HEK293 (cell line): ENCODE measurements at regions not wholly inside any gene's neighbourhood (a gene's known extent, or its start where the extent isn't known, plus 50 kb on each side); places are given as distances from the start of the nearest gene placed in this dataset.

Experiments
- CTCF ChIA-PET: fragments of 350-600 bp; formaldehyde crosslinking; extraction: SDS; loops from one replicate; lab custom pipeline; 2021; ENCODE audit warnings: antibody characterized with exemption; lab: Yijun Ruan, JAX
- POLR2A ChIA-PET: fragments of 300-600 bp; formaldehyde crosslinking; extraction: SDS; loops from one replicate; lab custom pipeline; 2020; ENCODE audit warnings: antibody characterized with exemption, inconsistent platforms; lab: Yijun Ruan, JAX
- H3K27ac ChIP-seq: fragments of 200-500 bp; sonication (Bioruptor generic); 2 replicates; pipeline ENCODE4 v1.5.1; 2014; ENCODE audit warnings: low read depth, low read length, control low read depth, inconsistent platforms; ENCODE audit errors: extremely low read depth
- H3K36me3 ChIP-seq, 2 experiments: fragments of 200-500 bp in 1 of 2; sonication (Bioruptor generic) in 1 of 2; 1 replicate in 1 of 2; 2 replicates in 1 of 2; pipeline ENCODE4 v1.5.1; 2014 to 2017; ENCODE audit warnings: inconsistent platforms in 2 of 2, low read length in 2 of 2; ENCODE audit not compliant: control insufficient read depth in 2 of 2, insufficient read depth in 1 of 2
- H3K4me1 ChIP-seq: fragments of 200-500 bp; sonication (Bioruptor generic); 2 replicates; pipeline ENCODE4 v1.5.1; 2014; ENCODE audit warnings: mild to moderate bottlenecking, low read length, inconsistent platforms; ENCODE audit not compliant: control insufficient read depth, insufficient read depth
- H3K4me3 ChIP-seq: 2 replicates; pipeline ENCODE4 v1.5.1; 2011; ENCODE audit warnings: low read depth, mild to moderate bottlenecking, control low read depth, low read length, moderate library complexity
- H3K9me3 ChIP-seq: fragments of 200-500 bp; sonication (Bioruptor generic); 2 replicates; pipeline ENCODE4 v1.5.1; 2014; ENCODE audit warnings: low read depth, low read length, inconsistent platforms; ENCODE audit not compliant: control insufficient read depth, insufficient read depth
- EGR2 ChIP-seq: fragments of 450-650 bp; formaldehyde crosslinking; IDR thresholded peaks from 2 replicates; pipeline ENCODE4 v1.5.1; 2016; ENCODE audit warnings: low read depth, missing biosample characterization, missing genetic modification characterization
- FEZF1 ChIP-seq: fragments of 450-650 bp; formaldehyde crosslinking; IDR thresholded peaks from 2 replicates; pipeline ENCODE4 v1.5.1; 2016; ENCODE audit warnings: missing biosample characterization, missing genetic modification characterization
- GFI1B ChIP-seq: fragments of 450-650 bp; formaldehyde crosslinking; IDR thresholded peaks from 2 replicates; pipeline ENCODE4 v1.5.1; 2016; ENCODE audit warnings: missing biosample characterization, missing genetic modification characterization
- IKZF3 ChIP-seq: fragments of 450-650 bp; IDR thresholded peaks from 2 replicates; pipeline ENCODE4 v1.5.0; 2018; ENCODE audit warnings: missing biosample characterization, mild to moderate bottlenecking, missing genetic modification characterization, moderate library complexity
- REST ChIP-seq: fragments of 450-650 bp; formaldehyde crosslinking; IDR thresholded peaks from 2 replicates; pipeline ENCODE4 v1.5.1; 2016; ENCODE audit warnings: missing biosample characterization, missing genetic modification characterization
- ZBTB26 ChIP-seq: fragments of 450-650 bp; formaldehyde crosslinking; optimal IDR thresholded peaks from 2 replicates; pipeline ENCODE3; 2016; ENCODE audit warnings: missing biosample characterization, mild to moderate bottlenecking, missing genetic modification characterization
- ZBTB49 ChIP-seq: fragments of 450-650 bp; formaldehyde crosslinking; IDR thresholded peaks from 2 replicates; pipeline ENCODE4 v1.5.1; 2016; ENCODE audit warnings: missing biosample characterization, missing genetic modification characterization, low read depth
- ZBTB7A ChIP-seq: fragments of 450-650 bp; formaldehyde crosslinking; IDR thresholded peaks from 2 replicates; pipeline ENCODE4 v1.5.1; 2016; ENCODE audit warnings: low read depth, missing biosample characterization, missing genetic modification characterization
- ZNF174 ChIP-seq: fragments of 450-650 bp; formaldehyde crosslinking; IDR thresholded peaks from 2 replicates; pipeline ENCODE4 v1.5.0; 2017; ENCODE audit warnings: missing biosample characterization, mild to moderate bottlenecking, missing genetic modification characterization
- ZNF223 ChIP-seq: fragments of 450-650 bp; formaldehyde crosslinking; IDR thresholded peaks from 2 replicates; pipeline ENCODE4 v1.5.1; 2016; ENCODE audit warnings: missing biosample characterization, missing genetic modification characterization
- ZNF366 ChIP-seq: fragments of 450-650 bp; formaldehyde crosslinking; conservative IDR thresholded peaks from 2 replicates; pipeline ENCODE4 v1.5.1; 2016; ENCODE audit warnings: missing biosample characterization, missing genetic modification characterization
- ZNF473 ChIP-seq: fragments of 450-650 bp; formaldehyde crosslinking; IDR thresholded peaks from 2 replicates; pipeline ENCODE4 v1.5.1; 2017; ENCODE audit warnings: missing biosample characterization, missing genetic modification characterization
- ZNF621 ChIP-seq: fragments of 450-650 bp; formaldehyde crosslinking; IDR thresholded peaks from 2 replicates; pipeline ENCODE4 v1.5.1; 2017; ENCODE audit warnings: missing biosample characterization, missing genetic modification characterization
- ZNF639 ChIP-seq: fragments of 450-650 bp; formaldehyde crosslinking; IDR thresholded peaks from 2 replicates; pipeline ENCODE4 v1.5.1; 2016; ENCODE audit warnings: missing biosample characterization, missing genetic modification characterization
- ZNF843 ChIP-seq: fragments of 450-650 bp; formaldehyde crosslinking; IDR thresholded peaks from 2 replicates; pipeline ENCODE4 v1.5.1; 2016; ENCODE audit warnings: missing biosample characterization, missing genetic modification characterization

GRCh38 chr17:56074361-56074890 is 78.8 kb upstream of the ANKFN1 start:
- ChIA-PET CTCF (no interaction called here), POLR2A (no interaction called here)
- H3K4me1 ChIP-seq, result no peaks in the 10 kb centered on the region
- no peak overlapping the region for H3K4me3 ChIP-seq
- H3K9me3 ChIP-seq, result peaks cover 2% of the 10 kb centered on the region
- no peaks in the 10 kb centered on the region for H3K36me3 ChIP-seq
- H3K27ac ChIP-seq, result no peak overlapping the region
- TF ChIP-seq ZNF843 (tag by site-specific recombination), result no peak
- no peak for TF ChIP-seq IKZF3 (tag by site-specific recombination)
- no peak for TF ChIP-seq ZBTB49 (tag by site-specific recombination)
- no peak for TF ChIP-seq ZNF366 (tag by site-specific recombination)
- no peak for TF ChIP-seq ZNF174 (tag by site-specific recombination)
- TF ChIP-seq ZBTB26 (tag by site-specific recombination), result no peak
- TF ChIP-seq FEZF1 (tag by site-specific recombination), result no peak
- TF ChIP-seq ZNF473 (tag by site-specific recombination), result no peak
- no peak for TF ChIP-seq ZNF621
- TF ChIP-seq ZBTB7A, result no peak

- H3K27ac ChIP-seq, result no peak overlapping the region
- TF ChIP-seq EGR2 (tag by site-specific recombination) (no peak), ZNF639 (tag by site-specific recombination) (no peak), GFI1B (tag by site-specific recombination) (no peak), REST (peak; percentile 47; the same call in 1 of the 2 replicates), ZNF223 (tag by site-specific recombination) (no peak)
- TF ChIP-seq, all 188 proteins: peak for 1
- ChIA-PET POLR2A (no interaction called here), CTCF (interaction anchor here (0.5 kb wide), 1 partner anchor 13 kb away, joined by 3 read pairs; no protein-coding TSS in a partner anchor)
- H3K9me3 ChIP-seq, result peaks cover 2% of the 10 kb centered on the region
- H3K4me3 ChIP-seq, result no peak overlapping the region
- H3K4me1 ChIP-seq, result no peaks in the 10 kb centered on the region
- H3K36me3 ChIP-seq, result no peaks in the 10 kb centered on the region
Measured at GRCh38 chr17:56076980-56077379, 76.3 kb upstream of the ANKFN1 start.
